ENCODE measurements at regions not wholly inside any gene's neighbourhood (a gene's known extent, or its start where the extent isn't known, plus 50 kb on each side); places are given as distances from the start of the nearest gene placed in this dataset.

DNA sequence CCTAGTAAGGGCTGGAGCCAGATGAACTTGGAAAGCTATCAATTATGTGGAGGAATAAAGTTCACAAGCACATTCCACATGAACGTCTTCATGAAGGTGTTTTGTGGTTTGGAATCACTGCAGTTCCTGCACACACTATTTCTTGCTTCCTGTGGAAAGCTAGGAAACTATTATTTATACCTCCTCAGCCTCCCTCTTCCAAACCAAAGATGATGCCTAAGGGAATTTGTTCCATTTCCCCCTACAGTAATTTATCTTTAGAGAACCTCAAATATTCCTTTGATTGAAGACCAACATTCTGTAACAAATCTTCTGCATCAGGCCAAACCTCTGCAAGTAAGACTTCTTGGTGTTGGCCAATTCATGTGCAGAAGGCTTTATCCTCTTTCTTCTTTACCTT, 115.8 kb upstream of the ARHGAP20 start:
- Mint-ChIP-seq H3K4me1 (ENCODE audit: unreplicated experiment) (no peaks in the 10 kb centered on the region), H3K27ac (ENCODE audit: unreplicated experiment) (no peak overlapping the region), H3K27me3 (ENCODE audit: unreplicated experiment) (no peaks in the 10 kb centered on the region), H3K4me3 (ENCODE audit: unreplicated experiment) (no peak overlapping the region), H3K36me3 (ENCODE audit: unreplicated experiment) (no peaks in the 10 kb centered on the region), H3K9me3 (ENCODE audit: unreplicated experiment) (no peaks in the 10 kb centered on the region)
- DNase-seq (ENCODE audit: extremely low spot score, unreplicated experiment) = no peak
- TF ChIP-seq, protein P1, sequence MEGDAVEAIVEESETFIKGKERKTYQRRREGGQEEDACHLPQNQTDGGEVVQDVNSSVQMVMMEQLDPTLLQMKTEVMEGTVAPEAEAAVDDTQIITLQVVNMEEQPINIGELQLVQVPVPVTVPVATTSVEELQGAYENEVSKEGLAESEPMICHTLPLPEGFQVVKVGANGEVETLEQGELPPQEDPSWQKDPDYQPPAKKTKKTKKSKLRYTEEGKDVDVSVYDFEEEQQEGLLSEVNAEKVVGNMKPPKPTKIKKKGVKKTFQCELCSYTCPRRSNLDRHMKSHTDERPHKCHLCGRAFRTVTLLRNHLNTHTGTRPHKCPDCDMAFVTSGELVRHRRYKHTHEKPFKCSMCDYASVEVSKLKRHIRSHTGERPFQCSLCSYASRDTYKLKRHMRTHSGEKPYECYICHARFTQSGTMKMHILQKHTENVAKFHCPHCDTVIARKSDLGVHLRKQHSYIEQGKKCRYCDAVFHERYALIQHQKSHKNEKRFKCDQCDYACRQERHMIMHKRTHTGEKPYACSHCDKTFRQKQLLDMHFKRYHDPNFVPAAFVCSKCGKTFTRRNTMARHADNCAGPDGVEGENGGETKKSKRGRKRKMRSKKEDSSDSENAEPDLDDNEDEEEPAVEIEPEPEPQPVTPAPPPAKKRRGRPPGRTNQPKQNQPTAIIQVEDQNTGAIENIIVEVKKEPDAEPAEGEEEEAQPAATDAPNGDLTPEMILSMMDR (IDR thresholded peaks at IDR 0.05) = no peak

DNA sequence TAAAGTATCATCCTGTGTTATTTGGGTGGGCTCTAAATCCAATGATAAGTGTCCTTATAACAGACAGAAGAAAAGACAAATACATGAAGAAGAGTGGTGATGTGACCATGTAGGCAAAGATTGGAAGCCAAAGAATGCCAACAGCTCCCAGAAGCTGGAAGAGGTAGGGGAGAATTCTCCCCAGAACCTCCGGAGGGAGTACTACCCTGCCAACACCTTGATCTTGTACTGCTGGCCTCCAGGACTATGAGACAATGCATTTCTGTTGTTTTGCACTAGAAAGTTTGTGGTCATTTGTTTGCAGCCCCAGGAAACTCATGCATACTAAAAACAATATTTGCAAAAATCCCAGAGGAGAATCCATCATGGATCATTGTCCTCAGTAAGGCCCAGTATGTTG, 115.0 kb upstream of the ARHGAP20 start:
- Mint-ChIP-seq H3K9me3 (ENCODE audit: unreplicated experiment) (no peaks in the 10 kb centered on the region), H3K36me3 (ENCODE audit: unreplicated experiment) (no peaks in the 10 kb centered on the region), H3K4me1 (ENCODE audit: unreplicated experiment) (no peaks in the 10 kb centered on the region), H3K27ac (ENCODE audit: unreplicated experiment) (no peak overlapping the region), H3K27me3 (ENCODE audit: unreplicated experiment) (no peaks in the 10 kb centered on the region), H3K4me3 (ENCODE audit: unreplicated experiment) (no peak overlapping the region)
- DNase-seq (ENCODE audit: extremely low spot score, unreplicated experiment) = no peak
- TF ChIP-seq, protein P1 (IDR thresholded peaks at IDR 0.05) = no peak

DNA sequence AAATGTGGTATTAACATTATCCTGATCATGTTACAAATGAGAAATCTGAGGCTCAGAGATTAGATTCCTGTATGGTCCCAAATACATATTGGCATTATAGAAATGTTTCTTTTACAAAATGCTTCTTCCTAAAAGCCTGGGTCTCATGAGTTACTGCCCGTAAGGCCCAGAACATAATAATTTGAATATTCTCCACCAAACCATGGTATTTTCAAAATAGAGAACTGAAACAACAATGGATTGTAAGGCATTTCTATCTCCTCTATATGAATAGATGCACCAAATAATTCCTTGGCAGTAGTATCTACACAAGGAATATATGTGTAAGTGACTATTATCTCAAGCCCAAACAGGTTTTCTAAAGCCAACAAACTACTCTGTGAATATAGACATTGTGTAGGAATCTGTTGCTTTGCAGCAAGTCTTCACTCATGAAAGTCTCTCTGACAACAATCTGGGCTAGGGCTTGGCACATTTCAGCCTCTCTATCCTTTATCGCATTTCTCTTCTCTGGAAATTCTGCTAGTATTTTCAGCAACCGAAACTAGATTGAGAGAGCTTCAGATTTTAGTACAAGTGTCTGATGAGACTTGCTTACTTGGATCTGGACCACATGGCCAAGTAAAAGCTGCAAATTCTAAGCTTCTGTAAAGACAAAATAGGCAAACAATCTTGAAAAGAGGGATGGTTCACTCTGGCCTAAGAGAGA, 112.8 kb upstream of the ARHGAP20 start:
- H3K27me3 Mint-ChIP-seq (ENCODE audit: unreplicated experiment) = peaks cover 7% of the 10 kb centered on the region
- no peak overlapping the region for H3K27ac Mint-ChIP-seq (ENCODE audit: unreplicated experiment)
- DNase-seq (ENCODE audit: extremely low spot score, unreplicated experiment) = no peak
- no peaks in the 10 kb centered on the region for H3K4me1 Mint-ChIP-seq (ENCODE audit: unreplicated experiment)
- TF ChIP-seq, protein P1 (IDR thresholded peaks at IDR 0.05) = no peak
- no peak overlapping the region for H3K4me3 Mint-ChIP-seq (ENCODE audit: unreplicated experiment)
- H3K36me3 Mint-ChIP-seq (ENCODE audit: unreplicated experiment) = no peaks in the 10 kb centered on the region
- no peaks in the 10 kb centered on the region for H3K9me3 Mint-ChIP-seq (ENCODE audit: unreplicated experiment)

DNA sequence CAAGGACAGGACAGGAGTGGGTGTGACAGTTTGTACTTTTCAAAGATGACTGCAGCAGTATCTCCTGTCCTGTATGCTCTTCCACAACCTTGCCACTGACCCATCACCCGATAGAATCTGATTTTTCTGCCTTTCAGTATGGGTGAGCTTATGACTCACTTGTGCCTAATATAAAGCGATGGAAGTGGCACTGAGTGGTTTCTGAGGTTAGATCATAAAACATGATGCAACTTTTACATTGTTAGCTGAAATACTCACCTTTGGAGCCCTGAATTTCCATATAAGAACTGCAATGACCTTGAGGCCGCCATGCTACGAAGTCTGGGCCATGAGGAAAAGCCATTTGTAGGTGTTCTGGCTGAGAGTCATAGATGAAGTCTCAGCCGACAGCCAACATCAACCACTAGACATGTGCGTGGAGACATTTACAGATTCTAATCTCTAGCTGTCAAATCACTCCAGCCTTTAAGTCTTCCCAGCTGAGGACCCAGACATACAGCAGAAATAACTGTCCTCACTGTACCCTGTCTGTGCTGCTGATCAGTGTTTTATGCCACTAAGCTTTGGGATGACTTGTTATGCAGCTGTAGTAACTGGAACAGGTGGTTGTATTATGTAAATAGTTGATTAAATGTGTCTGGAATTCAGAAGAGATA, 105.9 kb upstream of the ARHGAP20 start:
- H3K9me3 Mint-ChIP-seq (ENCODE audit: unreplicated experiment) = peaks cover 11% of the 10 kb centered on the region
- H3K4me1 Mint-ChIP-seq (ENCODE audit: unreplicated experiment) = no peaks in the 10 kb centered on the region

More for the DNA sequence above, 105.9 kb upstream of the ARHGAP20 start:
- DNase-seq (ENCODE audit: extremely low spot score, unreplicated experiment) = no peak
- Mint-ChIP-seq H3K4me3 (ENCODE audit: unreplicated experiment) (no peak overlapping the region), H3K36me3 (ENCODE audit: unreplicated experiment) (no peaks in the 10 kb centered on the region), H3K27ac (ENCODE audit: unreplicated experiment) (no peak overlapping the region), H3K27me3 (ENCODE audit: unreplicated experiment) (peaks cover 12% of the 10 kb centered on the region)
- TF ChIP-seq, protein P1 (IDR thresholded peaks at IDR 0.05) = no peak
